GM03348 (cell line): ENCODE measurements at regions not wholly inside any gene's neighbourhood (a gene's known extent, or its start where the extent isn't known, plus 50 kb on each side); places are given as distances from the start of the nearest gene placed in this dataset.

Source experiments
- DNase-seq: peaks from one replicate; pipeline ENCODE4 v3.0.0; 2012; ENCODE audit warnings: low spot score

DNA sequence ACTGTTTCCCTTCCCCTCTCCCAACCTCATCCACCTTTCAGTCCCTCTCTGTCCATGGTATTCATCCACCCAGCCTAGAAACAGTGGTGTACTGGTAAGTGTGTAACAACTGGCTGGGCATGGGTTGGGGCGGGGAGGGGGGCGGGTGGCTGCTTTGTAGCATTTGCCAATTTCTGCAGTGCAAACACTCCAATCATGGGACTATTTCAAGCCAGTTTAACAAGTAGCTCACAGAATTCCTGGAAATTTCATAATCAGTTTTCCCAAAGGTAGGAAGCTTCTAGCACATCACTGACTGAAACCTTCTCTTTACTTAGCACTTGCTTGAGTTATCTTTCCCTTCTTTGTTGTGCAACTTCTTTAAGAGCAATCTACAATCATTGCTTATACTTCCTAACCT lies 100.8 kb upstream of the WASF3 start:
- DNase-seq = no peak

DNA sequence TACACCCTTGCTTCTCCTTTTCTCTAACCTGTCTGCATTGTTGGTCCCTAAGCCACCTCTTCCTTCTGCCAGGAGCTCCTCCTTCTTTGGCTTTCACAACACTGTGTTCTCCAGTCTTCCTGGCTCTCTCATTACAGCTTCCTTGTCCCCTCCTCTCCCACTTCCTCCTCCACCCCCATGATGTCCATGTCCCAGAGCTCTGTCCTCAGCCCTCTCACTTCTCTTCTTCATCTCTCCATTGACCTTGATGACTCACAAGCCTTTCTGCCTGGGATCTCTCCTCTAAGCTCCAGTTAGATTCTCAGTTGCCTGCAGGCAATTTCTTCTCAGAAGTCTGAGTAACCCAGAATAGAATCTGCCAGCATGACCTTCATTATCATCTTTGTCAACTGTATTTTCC lies 100.3 kb upstream of the WASF3 start:
- no peak for DNase-seq

DNA sequence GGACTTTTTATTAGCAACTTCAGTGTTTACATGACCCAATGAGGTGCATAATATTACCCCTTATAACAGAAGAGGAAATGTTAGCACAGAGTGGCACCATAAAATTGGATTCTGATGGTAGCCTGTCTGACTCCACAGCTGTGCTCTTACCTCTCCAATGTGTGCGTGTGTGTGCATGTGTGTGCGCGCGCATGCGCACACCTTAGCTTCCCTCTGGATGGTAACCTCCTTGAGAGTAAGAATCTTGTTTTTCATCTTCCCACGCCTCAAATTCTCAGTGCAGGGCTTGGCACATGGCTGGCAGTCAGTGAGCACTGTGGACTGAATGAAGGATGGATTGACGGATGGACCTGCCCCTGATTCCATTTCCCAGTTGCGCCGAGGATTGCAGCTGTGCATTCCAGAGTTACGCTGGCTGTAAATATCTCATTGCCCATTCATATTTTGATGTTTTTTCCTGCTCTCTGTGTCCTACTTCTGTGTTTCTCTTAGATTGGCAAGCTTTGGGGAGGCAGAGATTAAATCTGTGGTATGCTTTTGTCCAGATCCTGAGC lies 99.2 kb upstream of the WASF3 start:
- DNase-seq = no peak

DNA sequence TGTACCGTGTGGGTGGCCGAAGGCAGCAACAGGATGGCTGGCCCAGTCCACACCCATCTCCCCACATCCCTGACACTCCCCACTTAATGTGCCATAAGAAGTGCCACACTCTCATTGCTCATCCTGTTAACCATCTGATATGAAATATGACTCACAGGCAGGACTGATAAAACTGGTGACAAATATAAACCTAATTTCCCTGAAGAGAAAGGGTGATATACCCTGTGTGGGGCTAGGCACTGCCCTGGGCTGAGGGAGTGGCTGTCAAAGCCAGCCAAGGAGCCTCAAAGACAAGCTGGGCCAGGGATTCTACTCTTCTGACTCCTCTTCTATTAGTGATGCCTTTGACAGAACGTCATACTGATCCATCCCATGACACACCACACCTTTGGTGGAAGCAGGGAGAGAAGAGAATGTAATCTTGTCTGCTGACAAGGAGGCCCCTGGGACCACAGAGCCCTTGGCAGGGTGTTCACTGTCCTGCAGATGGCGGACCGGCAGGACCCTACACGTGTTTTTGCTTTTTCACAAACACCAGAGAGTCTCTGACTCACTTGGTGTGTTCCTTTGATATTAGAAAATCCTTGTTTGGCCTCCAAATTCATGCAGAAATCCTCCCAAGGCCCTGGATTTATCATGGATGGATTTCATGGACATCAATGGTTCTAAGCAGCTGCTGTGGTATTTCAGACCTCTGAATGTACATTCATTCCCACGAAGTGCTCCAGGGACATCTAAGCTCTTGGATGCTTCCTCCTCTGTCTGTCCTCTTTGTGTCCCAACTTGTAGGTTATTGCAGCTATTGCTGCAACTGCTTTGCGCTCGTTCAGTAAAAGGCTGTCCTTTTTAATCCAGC lies 98.0 kb upstream of the WASF3 start:
- no peak for DNase-seq

DNA sequence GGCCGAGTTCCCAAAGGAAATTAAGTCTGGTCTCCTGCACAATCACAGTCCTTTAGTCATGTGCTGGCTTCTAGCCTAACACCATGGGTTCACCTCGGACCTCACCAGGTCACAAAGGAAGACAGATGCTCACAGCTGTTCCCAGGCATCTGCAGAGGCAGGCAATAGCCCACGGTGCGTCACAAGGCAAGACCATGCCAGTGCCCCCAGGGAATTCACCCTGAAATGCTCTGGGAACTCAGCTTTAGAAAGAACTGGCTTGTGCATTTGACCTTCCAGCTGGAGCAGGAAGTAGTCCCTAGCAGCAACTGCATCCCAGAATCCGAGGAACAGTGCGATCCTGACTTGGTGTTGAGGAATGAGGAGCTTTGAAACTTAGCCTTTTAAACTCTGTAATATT lies 96.8 kb upstream of the WASF3 start:
- no peak for DNase-seq

DNA sequence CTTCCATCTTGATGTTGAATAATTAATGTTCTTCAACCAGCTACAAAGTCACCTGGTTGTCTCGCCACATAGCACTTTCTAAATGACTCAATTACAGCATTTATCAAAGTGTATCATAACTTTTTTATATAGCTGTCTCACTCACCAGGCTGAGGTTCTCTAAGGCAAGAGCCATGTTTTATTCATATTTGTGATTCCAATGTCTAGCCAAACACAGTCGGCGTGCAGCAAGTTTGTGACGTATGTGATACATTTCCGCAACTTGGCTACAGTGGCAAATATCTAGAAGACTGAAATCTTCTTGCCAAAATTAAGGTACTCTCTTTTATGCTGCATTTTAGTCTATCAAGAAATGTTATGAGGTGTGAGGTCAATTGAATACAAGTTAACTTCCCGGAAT lies 94.2 kb upstream of the WASF3 start:
- DNase-seq = no peak

DNA sequence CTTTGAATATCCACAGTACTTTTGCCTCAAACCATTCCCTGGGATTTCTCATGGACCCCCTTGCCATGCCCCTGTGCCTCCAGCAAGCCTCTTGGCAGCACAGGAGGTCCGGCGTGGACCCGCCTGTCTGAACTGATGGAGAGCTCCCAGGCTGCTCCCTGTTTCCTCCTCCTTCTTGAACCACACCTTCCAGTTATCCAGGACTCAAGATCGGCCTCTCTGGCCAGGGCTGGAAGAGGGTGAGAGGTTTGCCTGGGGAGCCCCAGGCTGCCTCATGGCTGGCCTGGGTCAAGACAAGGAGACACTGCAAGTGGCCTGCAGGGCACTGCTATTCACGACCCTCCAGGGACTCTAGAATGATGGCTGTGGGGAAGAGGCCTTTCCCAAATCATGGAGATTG lies 93.6 kb upstream of the WASF3 start:
- DNase-seq = no peak

DNA sequence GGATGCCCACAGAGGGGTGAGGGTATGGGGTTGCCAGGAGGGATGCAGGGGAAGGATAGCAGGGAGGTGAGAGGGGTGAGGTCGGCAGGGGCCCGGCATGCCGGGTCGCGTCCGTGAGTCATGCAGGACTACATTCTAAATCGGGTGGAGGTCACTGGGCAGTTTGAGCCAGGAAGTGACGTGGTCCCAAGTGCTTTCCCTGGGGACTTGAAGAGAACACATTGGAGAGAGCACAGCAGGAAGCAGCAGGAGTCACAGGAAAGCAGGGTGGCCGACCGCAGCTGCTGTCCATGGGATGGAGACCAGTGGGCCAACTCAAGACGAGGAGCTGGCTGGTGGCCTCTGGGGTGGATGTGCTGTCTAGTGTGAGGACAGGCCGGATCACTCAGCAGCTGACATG lies 92.0 kb upstream of the WASF3 start:
- DNase-seq = no peak

DNA sequence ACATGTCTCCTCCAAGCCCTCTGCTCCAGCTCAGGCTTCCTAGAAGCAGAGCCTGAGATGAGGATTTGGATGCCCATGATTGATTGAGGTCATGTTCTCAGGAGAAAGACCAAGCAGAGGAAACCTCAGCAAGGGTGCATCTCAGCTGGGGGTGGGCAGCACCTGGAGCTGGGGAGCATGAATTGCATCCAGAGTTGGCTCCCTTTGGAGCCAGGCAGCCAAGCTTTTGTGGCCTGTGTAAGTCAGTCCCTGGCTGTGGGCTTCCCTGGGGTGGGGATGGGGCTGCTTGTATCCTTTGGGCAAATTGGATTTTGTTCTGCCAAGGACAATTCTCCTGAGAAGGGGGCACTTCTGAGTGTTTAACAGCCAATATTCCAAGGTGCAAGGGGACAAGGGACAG lies 91.5 kb upstream of the WASF3 start:
- no peak for DNase-seq

DNA sequence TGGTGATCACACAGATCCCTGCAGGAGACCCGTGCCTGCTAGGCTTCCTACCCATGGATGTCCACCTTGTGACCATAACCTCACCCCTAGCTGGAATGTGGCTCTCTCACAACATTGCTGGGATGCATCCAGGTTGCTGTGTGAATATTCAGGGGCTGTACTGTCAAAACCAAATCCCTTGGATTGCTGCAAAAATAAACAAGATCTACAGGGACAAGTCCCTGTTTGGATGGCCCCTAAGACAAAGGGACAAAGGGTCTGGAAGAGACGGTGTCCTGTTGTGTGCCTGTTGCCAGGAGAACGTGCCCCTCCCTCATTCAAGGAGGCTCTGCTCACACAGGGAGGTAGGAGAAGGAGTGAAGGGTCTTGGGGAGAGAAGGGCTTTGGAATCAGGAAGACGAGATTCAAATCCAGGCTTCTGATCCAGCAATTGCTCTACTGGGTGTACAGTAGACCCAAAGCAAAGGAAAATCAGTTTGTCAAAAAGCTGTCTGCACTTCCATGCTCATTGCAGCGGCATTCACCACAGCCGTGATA lies 89.2 kb upstream of the WASF3 start:
- no peak for DNase-seq

DNA sequence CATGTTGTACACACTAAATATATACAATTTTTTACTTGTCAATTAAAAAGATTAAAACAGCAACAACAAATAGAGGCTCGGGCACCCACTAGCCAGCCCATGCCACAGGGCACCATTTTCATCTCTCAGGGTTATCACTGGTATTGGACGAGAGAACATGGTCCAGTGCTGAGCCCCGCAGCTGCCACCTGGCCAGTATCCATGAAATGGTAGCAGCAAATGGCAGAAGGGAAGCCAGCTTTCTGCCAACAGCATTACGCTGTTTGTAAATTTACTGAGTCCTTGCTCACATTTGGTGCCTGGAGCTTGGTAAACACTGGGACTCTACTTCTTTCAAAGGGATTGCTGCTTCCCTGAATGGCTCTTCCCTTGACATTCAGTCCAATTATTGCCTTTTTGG lies 87.9 kb upstream of the WASF3 start:
- DNase-seq = no peak

DNA sequence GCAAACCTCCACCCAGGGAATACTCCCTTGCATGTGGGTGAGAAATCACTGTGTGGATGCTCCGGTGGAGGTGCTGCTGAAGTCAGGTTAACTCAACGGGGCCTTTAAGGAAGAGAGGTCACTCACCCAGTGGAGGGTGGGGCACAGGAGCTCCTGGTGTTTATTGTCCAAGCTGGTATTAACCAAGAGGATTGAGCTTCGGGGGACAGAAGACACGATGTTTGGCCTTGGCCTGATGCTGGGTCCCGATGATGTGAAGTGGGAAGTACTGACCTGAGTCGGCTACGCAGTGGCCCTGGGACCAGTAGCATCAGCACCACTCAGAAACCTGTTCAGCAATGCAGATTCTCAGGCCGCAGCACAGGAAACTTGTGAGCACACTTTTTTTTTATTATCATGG lies 85.7 kb upstream of the WASF3 start:
- no peak for DNase-seq

DNA sequence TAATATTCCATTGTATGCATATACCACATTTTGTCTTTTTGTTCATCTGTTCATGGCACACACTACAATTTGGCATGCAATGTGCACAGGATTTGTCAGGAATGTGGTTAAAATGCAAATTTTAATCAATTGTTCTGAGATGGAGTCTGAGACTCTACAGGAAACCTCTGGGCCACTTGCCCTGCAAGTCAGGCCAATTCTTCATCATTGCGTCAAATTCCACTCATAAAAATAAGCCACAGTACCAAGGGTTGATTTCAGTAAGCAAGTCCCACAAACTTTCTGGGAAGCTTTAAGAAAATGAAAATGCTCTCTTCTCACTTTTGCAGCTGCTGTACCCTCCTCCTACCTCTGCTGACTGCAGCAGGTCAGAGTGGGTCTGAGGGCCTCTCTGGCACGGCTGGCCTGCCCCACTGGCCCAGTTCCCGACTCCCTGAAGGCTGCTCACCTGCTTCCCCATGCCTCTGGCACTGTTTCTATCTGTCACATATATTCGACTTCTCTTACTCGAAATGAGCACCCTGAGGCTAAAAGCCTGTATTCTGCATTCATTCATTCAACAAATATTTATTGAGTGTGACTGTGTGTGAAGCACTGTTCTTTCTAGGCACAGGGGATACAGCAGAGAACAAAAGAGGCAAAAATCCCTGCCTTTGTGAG lies 83.8 kb upstream of the WASF3 start:
- DNase-seq = no peak

DNA sequence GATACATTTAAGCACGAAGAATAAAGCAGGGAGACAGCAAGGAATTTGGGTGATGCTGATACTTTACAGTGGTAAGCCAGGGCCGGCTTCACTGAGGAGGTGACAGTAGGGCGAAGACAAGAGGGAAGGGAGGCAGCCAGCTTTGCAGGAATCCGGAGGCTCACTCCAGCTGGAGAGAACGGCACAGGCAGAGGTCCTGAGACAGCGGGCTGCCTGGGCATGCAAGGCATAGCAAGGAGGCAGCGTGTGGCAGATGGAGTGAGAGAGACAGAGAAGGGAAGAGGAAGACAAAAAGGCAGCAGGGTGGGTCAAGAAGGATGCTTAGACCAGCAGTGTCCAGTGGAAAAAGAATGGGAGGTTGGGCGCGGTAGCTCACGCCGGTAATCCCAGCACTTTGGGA lies 83.2 kb upstream of the WASF3 start:
- DNase-seq = no peak

DNA sequence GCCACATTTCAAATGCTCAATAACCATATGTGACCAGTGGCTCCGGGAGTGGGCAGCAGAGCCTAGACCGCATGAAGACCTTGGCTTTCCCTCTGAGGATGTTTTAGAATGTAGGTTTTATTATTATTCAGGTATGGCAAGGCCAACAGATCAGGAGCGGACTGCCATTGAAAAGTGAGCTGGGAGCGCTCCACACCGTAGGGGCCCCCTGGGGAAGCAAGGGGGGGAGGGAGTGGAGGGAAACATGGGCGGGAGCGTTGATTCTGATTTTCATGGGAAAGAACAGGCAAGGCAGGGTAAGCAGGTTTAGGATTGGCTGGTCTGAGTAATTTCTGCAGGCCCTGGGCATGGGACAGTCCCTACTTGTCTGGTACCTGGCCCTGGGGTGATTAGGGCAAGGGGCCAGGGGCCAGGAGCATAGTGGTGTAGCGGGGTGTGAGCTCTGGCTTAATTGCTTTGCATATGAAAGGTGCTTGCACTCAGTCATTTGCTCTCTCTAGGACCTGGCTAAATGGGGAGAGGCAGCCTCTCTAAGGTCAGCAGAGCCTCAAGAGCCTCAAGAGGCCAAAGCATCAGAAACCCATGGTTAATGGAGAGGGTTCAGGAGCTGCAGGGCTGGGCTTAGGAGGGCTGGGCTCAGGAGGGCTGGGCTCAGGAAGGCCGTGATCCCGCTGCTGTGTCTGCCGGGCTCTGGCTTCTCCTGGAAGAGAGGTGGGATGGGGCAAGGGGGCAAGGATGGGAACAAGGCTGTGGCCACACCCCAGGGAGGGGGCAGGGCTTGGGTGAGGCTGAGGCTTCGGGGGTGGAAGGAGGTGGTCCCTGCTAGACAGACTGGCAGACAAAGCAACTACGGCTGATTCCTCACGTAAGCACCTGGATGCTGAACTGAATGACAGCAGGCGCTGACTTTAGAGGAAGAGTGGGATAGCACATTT lies 82.0 kb upstream of the WASF3 start:
- no peak for DNase-seq

DNA sequence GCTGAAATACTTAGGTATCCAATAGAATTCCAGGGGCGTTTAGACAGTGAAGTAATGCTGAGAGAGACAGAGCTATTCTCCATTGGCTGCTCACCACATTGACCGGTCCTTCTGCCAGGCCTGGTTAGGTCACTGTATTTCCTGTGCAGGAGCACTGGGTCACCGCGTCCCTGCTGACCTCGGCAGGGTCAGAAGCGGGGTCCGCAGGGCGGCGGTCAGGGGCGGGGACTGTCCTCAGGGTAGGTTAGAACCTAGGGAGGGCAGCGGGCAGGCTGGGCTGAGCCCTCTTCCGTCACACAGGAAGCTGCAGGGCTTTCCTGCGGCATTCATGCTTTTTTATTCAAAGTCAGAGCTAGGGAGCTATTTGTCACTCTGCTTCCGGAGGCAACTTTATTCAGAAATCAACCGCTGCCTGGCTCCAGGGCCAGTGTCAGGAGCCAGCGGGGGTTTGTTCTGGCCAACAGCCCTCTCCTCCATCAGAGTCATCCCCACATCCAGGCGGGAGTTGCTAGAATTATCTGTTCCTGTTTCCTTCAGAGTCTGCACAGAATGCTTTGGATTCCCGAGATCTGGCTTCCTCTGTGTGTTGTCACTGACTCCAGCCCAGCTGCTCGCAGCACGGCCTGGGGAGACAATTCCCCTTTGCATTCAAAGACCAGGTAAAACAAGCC lies 81.2 kb upstream of the WASF3 start:
- peak; percentile 37 for DNase-seq

DNA sequence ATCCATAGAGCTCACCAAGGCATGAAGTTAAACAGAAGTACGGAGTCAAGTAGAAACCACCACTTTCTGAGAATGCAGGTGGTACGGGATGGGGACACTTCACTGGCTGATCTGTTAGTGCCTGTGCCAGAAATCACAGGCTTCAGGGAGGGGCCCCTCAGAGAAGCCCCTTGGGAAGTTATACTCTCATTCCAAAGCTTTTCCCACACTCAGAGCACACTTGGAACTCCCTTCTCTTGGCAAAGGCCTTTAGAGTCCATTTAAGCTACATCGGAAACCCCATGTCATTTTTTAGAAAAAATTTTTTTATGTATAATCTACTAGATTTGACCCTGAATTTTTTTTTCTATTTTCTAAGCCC lies 80.7 kb upstream of the WASF3 start:
- DNase-seq = no peak

DNA sequence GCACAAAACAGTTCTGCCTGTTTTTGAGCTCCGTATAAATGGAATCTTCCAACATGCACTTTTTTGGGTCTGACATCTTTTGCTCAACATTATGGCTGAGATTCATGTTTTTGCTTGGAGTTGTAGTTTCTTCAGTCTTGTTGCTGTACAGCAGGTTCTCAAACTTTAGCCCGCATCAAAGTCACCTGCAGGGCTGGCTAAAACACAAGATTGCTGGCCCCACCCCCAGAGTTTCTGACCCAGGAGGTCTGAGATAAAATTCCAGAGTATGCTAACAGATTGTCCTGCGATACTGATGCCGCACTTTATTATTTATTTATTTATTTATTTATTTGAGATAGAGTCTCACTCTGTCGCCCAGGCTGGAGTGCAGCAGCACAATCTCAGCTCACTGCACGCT lies 79.8 kb upstream of the WASF3 start:
- DNase-seq = no peak

DNA sequence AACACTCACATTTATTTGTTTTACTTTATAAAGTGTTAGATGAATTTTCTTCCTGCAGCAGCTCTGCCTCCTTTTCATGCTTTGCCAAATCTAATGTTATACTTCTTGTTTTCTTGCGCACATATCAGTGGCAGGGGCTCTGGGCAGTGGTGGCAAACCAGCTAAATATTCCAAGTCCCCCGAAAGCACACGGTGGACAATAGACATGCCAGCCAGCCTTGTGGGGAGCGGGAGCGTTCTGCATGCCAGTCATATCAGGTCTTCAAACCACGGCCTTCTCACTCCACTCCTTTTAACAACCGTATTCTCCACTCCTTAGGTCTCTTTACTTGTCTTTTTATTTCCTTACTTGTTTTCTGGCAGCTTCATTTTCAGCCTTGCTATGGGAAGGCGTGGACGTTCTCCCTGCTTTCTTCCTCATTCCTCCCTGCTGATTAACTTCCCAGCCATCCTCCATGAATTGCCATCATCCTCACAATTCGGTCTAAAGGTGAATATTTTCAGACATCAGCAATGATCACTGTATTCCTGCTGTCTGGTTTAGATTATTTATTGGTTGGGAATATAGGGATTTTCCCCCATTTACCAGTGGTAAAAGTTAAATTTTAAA lies 77.1 kb upstream of the WASF3 start:
- peak; percentile 61 for DNase-seq

DNA sequence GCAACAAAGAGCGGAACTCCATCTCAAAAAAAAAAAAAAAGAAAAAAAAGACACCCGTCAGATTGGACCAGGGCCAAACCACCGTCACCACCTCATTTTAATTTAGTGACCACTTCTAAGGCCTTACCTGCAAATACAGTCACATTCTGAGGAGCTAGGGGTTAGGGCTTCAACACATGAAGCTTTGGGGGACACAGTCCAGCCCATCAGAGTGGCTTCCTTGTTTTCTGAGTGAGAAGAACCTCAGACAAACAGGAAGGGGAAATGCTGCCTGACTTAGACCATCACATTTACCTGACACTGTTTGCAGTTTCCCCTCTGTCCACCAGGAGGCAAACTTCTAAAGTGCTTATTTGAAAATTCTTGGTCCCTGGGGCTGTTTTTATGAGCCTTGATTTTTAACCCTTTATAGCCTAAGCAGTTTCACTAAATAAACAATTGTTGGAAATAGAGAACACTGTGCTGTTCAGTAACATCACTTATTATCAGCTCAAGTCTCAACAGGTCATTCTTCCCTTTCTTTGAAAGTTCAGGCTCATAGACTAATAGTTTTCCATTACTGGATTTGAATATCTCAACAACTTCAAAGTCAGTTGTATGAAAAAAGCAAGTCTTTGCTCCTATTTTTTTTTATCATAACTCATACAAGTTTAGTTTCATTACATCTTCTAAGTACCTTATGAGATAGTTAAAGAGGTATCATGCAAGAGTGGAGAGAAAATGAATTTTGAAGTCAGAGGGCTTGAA lies 74.9 kb upstream of the WASF3 start:
- DNase-seq = peak; percentile 76

DNA sequence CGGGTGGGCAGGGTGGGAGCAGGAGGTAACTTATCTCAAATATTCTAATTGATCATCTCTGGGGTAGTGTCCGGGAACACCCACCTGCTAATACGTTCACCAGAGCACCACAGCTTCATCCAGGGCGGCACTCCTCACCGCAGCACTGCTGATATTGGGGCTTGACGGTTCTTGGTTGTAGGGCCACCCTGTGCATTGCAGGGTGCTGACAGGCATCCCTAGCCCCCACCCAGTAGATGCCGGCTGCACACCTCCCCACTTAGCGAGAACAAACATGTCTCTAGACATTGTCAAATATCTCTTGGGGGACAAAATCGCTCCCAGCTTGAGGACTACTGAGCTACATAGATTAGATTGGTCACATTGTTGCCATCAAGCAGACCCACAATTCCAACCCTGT lies 73.9 kb upstream of the WASF3 start:
- DNase-seq = no peak
